LNCAP (cell line): ENCODE measurements at regions not wholly inside any gene's neighbourhood (a gene's known extent, or its start where the extent isn't known, plus 50 kb on each side); places are given as distances from the start of the nearest gene placed in this dataset.

ENCODE experiments used
- CTCF ChIP-seq: fragments of 450-650 bp; IDR thresholded peaks from 2 replicates; pipeline ENCODE4 v1.5.1; 2017; ENCODE audit warnings: mild to moderate bottlenecking

GRCh38 chr14:49463146-49463545 lies 123.0 kb downstream of the RPS29 start:
- no peak for TF ChIP-seq CTCF

- TF ChIP-seq CTCF, result peak; percentile 85
These were observed 124.4 kb downstream of the RPS29 start for GRCh38 chr14:49461529-49462401.

GRCh38 chr14:49460662-49461061 lies 125.5 kb downstream of the RPS29 start:
- no peak for TF ChIP-seq CTCF

GRCh38 chr14:49456589-49456988 lies 129.6 kb downstream of the RPS29 start:
- TF ChIP-seq CTCF, result no peak

GRCh38 chr14:49451938-49452337 lies 134.2 kb downstream of the RPS29 start:
- no peak for TF ChIP-seq CTCF

GRCh38 chr14:49449749-49450148 lies 136.4 kb downstream of the RPS29 start:
- no peak for TF ChIP-seq CTCF

- no peak for TF ChIP-seq CTCF
These were observed 138.6 kb downstream of the RPS29 start for GRCh38 chr14:49447540-49448107.
